Retinal pigment epithelial cell (primary cell): ENCODE measurements at regions not wholly inside any gene's neighbourhood (a gene's known extent, or its start where the extent isn't known, plus 50 kb on each side); places are given as distances from the start of the nearest gene placed in this dataset.

Experiments used
- DNase-seq: peaks from one replicate; pipeline ENCODE4 v3.0.0-alpha.2; 2010; ENCODE audit warnings: low read depth
- H3K4me3 ChIP-seq: 2 replicates; pipeline ENCODE4 v1.5.1; 2011; ENCODE audit warnings: mild to moderate bottlenecking, low read length, control low read depth, moderate library complexity
- TF ChIP-seq, protein P1 (sequence below): conservative IDR thresholded peaks from 2 replicates; pipeline ENCODE4 v1.5.1; 2011; ENCODE audit warnings: low read depth, low read length, control low read depth, inconsistent platforms

DNA sequence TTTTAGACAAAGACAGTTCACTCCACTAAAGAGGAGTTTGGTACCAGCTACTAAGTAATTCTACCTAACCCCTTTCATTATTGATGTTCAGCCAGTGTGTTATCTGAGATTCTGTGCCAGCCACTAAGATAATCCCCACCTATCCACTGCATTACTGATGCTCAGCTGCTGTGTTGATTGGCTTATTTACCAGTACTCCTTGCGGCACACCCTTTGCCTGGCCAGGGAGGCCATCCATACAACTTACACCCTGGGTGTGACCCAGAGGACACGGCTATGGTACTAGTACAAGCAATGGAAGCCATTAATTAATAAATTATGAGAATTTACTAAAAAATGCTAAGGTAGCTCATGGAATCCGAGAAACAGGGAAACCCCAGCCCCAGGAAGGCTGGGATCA is 290.7 kb upstream of the CTNNB1 start:
- TF ChIP-seq, protein P1, sequence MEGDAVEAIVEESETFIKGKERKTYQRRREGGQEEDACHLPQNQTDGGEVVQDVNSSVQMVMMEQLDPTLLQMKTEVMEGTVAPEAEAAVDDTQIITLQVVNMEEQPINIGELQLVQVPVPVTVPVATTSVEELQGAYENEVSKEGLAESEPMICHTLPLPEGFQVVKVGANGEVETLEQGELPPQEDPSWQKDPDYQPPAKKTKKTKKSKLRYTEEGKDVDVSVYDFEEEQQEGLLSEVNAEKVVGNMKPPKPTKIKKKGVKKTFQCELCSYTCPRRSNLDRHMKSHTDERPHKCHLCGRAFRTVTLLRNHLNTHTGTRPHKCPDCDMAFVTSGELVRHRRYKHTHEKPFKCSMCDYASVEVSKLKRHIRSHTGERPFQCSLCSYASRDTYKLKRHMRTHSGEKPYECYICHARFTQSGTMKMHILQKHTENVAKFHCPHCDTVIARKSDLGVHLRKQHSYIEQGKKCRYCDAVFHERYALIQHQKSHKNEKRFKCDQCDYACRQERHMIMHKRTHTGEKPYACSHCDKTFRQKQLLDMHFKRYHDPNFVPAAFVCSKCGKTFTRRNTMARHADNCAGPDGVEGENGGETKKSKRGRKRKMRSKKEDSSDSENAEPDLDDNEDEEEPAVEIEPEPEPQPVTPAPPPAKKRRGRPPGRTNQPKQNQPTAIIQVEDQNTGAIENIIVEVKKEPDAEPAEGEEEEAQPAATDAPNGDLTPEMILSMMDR: no peak
- no peak overlapping the region for H3K4me3 ChIP-seq
- DNase-seq: no peak

DNA sequence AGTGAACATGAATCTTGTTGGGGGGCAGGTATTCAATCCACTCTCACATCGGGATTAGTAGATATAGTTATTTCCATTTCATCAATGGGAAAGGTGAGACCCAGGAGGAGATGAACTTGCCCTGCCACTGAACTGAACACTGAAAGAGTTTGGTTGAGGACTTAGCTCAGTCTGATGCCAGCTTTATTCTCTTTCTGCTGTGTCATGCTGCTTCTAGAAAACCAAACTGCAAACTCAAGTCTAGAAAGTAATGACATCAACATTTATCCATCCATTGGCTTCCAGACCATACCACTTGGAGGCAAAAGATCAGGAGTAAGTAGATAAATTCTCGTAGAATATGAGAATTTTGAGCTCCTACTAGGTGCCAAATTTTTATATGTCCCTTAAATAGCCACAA is 288.0 kb upstream of the CTNNB1 start:
- no peak overlapping the region for H3K4me3 ChIP-seq
- DNase-seq: no peak
- TF ChIP-seq, protein P1: no peak

DNA sequence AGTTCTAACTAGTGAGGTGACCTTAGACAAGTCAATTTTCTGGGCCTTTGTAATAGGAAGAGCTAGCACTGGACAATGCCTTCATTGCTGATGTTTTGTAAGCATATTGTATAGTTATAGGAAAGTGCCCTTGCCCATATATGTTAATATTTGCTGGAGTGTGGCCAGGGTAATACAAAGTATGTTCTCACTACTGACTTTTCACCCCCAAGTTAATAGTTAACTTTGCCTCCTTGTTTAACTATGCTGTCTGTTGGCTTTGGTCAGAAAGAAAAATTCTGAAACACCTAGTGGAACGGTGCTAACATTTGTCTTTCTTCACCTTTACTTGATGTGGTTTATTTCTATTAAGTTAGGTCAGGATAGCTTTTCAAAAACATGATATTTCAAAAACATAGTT is 287.4 kb upstream of the CTNNB1 start:
- TF ChIP-seq, protein P1: no peak

DNA sequence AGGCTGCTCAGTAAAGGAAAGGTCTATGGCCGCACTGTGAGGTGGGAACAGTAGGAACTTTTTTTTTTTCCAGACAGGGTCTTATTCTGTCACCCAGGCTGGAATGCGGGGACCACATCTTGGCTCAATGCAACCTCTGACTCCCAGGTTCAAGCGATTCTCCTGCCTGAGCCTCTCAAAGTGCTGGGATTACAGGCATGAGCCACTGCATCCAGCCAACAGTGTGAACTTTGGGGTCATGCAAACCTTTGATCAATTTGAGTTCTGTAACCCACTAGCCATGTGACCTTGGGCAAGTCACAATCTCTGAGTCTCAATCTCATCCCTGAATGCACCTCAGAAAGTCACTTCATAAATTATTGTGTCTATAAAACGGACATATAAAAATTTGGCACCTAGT is 286.8 kb upstream of the CTNNB1 start:
- H3K4me3 ChIP-seq: no peak overlapping the region
- DNase-seq: no peak
- TF ChIP-seq, protein P1: no peak

More for the DNA sequence above, 287.4 kb upstream of the CTNNB1 start:
- H3K4me3 ChIP-seq: no peak overlapping the region
- no peak for DNase-seq

DNA sequence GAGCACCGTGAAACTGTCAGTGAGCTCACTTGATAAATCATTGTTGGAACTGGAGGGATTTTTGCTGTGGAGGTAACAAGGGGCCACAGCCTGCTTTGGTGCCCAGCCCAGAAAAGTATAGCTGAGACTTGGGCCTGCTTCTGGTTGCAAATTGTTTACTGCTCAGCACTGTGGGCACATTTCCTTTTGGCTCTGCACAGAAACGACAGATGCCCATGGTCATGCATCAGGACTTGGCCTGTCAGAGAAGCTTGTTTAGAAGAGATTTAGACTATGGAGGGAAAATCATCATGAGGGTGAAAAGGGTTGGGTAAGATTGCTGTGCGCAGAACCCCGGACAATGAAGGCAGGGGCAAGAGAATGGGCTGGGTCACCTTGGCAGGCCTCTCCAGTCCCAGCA is 286.1 kb upstream of the CTNNB1 start:
- H3K4me3 ChIP-seq: no peak overlapping the region
- TF ChIP-seq, protein P1: no peak
- DNase-seq: no peak

DNA sequence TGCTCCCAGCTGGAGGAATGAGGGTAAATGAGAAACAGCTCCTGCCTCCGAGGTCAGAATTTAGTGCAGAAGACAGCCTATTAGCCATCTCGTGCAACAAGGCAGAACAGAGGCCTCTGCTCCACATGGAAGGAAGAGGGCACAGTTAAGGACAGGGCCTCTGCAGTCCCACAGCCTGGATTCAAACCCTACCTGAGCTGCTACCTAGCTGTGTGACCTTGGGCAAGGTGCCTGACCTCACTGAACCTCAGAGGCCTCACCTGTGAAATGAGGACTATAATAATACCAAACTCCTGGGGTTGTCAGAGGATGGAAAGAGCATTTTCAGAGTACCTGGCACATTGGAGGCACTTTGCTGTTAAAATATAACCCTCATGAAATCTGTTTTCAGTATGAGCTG is 285.7 kb upstream of the CTNNB1 start:
- no peak for DNase-seq
- H3K4me3 ChIP-seq: no peak overlapping the region
- TF ChIP-seq, protein P1: no peak

DNA sequence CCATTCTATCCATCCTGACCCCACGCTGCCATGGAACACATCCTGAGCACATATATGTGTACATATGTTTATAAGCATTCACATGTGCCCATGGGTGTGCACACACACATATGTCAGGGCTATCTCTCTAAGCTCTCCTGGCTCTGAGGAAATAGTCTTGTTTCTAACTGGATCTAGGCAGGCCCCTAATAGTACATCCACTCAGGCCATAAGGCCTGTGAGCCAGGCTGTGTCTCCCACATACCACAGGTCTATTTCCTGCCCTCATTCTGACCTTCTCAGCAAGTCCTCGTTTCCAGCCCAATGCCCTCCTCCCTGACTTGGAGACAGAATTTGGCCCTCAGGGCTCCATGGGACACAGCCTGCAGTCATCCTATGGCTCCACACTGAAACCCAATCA is 284.8 kb upstream of the CTNNB1 start:
- TF ChIP-seq, protein P1: no peak
- no peak overlapping the region for H3K4me3 ChIP-seq
- no peak for DNase-seq
